Epithelial cell of esophagus (primary cell): ENCODE measurements at regions not wholly inside any gene's neighbourhood (a gene's known extent, or its start where the extent isn't known, plus 50 kb on each side); places are given as distances from the start of the nearest gene placed in this dataset.

Experiments
- DNase-seq: peaks from one replicate; pipeline ENCODE4 v3.0.0; 2010; ENCODE audit warnings: low read depth
- H3K4me3 ChIP-seq: 2 replicates; pipeline ENCODE4 v1.5.1; 2011; ENCODE audit warnings: mild to moderate bottlenecking, low read length, control low read depth
- TF ChIP-seq, protein P1 (sequence below): IDR thresholded peaks from 2 replicates; pipeline ENCODE4 v1.5.1; 2011; ENCODE audit warnings: low read depth, mild to moderate bottlenecking, low read length, control low read depth, inconsistent platforms; ENCODE audit not compliant: insufficient read depth; ENCODE audit errors: missing control alignments

DNA sequence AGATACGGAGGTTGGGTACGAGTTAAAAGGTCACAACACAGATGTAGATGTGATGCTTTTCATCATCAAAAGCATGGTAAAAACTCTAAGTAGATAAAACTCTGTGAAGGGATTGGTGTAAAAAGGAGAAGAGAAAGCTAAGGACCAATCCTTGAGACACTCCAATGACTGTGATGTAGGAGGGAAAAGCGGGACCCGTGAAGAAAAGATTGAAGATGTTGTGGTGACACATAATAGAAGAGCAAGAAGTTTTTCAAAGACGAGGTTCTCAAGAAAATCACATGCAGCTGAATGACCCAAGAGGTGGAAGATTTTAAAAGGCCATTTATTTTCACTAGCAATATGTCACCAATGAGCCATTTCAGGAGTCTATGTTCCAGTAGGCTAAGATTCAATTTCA, 179.5 kb downstream of the MRPL39 start:
- no peak for DNase-seq
- H3K4me3 ChIP-seq: no peak overlapping the region
- TF ChIP-seq, protein P1, sequence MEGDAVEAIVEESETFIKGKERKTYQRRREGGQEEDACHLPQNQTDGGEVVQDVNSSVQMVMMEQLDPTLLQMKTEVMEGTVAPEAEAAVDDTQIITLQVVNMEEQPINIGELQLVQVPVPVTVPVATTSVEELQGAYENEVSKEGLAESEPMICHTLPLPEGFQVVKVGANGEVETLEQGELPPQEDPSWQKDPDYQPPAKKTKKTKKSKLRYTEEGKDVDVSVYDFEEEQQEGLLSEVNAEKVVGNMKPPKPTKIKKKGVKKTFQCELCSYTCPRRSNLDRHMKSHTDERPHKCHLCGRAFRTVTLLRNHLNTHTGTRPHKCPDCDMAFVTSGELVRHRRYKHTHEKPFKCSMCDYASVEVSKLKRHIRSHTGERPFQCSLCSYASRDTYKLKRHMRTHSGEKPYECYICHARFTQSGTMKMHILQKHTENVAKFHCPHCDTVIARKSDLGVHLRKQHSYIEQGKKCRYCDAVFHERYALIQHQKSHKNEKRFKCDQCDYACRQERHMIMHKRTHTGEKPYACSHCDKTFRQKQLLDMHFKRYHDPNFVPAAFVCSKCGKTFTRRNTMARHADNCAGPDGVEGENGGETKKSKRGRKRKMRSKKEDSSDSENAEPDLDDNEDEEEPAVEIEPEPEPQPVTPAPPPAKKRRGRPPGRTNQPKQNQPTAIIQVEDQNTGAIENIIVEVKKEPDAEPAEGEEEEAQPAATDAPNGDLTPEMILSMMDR: no peak

DNA sequence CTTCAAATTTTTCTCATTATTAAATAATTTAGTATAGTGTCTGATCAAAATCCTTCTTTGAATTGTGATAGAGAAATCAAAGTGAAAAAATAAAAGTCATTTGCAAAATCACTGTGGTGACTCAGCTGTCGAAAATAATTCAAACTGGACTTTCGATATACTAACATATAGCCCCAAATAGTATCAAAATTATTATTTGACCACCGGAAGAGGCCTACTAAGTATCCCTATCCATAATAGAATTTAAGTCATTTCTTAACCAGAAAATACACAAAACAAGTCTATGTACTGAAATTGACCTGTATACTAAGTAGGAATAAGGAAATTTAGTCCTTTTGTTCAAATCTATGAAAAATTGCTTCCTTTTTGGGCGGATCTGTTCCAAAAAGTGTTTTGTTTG, 180.7 kb downstream of the MRPL39 start:
- no peak overlapping the region for H3K4me3 ChIP-seq
- no peak for DNase-seq
- TF ChIP-seq, protein P1: no peak

DNA sequence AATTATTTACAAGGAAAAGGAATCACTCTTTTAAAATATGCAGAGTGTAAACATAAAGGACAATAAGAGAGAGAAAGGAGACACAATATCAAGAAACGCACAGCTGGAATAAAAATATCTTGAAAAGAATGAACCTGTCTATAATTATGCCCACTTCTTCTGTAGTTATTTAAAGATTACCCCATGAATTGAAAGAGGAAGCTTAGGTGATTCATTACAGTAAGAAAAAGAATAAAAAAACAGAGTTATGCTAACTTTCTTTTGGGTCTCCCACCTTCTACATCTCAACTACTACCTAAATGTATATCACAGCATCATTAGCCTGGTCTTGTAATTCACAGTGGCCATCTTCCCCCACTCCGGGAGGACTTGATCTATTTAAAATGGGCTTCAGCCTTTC, 182.1 kb downstream of the MRPL39 start:
- H3K4me3 ChIP-seq: no peak overlapping the region
- TF ChIP-seq, protein P1: no peak
- no peak for DNase-seq

DNA sequence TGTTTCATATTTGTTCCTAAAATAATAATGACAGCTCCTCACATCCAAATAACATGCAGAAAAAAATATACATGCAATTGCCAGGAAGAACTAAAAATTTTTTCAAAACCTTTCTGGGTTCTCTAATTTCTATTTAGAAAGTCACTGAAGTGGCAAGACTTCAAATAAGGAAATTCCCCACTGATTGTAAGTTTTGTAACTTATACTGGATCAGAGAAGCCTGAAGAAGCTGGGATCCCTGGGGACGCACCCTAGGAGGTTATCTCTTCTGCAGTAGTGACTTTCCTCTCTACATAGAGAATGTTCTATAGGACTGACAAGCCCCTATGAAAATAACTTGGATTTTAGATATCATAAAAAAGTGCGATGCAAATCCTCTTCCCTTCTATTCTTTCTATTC, 182.6 kb downstream of the MRPL39 start:
- no peak for DNase-seq
- TF ChIP-seq, protein P1: no peak

DNA sequence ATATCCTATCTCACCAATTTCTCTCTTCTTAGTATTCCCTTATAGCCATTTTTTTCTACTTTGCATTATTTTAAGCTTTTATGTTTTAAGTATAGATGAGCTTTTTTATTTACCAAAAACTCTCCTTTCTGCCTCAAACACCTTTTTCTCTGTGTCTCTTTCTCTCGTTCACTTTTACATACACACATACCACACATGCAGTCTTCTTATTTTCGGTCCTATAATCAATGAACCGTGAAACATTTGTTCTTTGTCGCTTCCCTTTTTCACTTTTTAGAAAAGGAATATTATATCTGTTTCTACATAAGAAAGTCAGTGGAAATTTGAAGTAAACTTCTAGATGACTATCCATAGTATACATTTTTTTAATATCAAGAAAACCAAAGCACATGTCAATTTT, 183.2 kb downstream of the MRPL39 start:
- TF ChIP-seq, protein P1: no peak
- no peak overlapping the region for H3K4me3 ChIP-seq
- no peak for DNase-seq

More for the DNA sequence above, 182.6 kb downstream of the MRPL39 start:
- H3K4me3 ChIP-seq: no peak overlapping the region

DNA sequence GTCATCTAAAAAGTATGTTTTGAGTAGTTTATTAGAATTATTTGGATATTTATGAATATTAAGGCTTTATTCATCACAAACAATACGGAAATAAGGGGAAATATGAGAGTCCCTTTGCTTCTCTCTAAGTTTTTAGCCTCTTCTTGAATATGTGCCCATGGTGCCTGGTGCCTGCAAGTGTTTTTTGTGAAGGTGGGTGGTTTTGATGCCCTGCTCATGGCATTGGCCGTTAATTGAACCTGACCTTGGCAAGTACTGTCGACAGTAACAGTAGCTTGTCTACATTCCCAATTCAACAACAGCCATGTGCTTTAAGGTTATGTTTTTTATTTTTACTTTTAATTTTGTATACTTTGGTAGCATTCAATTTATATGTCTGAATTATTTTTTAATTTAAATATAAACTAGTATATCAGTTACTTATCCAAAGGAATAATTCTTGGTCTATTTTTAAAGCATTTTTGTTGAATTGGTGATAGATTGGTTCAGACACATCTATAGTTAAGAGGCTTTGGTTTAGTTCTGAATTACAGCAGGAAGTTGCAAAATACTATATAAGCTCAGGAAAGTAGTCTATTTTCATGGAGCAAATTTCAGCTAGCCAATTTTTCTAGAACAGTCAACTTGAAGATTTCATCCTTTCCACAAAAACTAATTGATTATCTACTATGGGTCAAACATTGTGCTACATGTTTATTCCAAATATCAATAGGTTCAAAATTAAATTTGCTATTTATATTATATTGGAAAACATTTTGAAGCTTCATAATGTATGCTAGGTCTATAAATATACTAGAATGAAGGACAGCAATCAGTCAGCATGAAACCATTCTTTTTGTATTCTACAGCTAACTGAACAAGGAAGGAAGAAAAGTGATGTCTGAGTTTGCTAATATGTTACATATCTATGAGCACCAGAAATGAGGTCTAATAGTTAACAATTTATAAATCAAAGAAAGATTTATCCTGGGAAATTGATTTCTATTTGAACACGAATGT, 184.4 kb downstream of the MRPL39 start:
- TF ChIP-seq, protein P1: no peak
- no peak overlapping the region for H3K4me3 ChIP-seq
- DNase-seq: no peak

DNA sequence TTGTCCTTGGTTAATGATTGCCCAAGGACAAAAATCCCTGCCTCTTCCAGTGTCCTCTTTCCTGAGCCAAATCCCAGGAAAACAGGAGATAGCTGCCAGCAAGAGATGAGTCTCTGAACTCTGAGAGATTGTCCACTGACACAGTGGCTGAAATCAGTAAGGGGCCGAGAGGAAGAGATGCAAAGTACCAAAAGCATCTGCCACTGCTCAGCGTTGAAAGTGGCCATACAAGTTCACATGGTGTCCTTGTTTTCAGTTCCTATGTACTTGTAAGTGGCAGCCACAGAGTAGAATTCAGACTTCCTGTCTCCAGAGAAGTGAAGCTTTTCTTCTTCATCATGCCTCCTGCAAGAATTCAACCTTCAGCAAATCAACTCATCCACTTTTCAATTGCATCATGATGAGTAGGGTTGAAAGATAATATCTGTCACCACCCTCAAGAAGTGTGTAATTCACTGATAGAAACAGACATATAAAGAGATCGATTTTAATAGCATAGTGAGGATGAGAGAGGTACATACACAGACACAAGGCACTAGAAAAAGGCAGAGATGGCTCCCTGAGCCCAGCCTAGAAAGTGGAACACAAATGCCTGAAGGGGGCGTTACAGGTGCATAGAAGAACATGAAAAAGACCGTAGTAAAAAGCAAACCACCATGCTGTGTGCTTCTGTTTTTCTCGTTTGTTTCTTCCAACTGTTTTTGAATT, 185.8 kb downstream of the MRPL39 start:
- TF ChIP-seq, protein P1: peak; percentile 35

More for the DNA sequence above, 185.8 kb downstream of the MRPL39 start:
- no peak overlapping the region for H3K4me3 ChIP-seq
- DNase-seq: peak; percentile 56
